Activated T-helper 9 cell treated with anti-CD3 and anti-CD28 coated beads, Interleukin-2, amount 50 U/mL, for 16 hours (primary cell): ENCODE measurements at regions not wholly inside any gene's neighbourhood (a gene's known extent, or its start where the extent isn't known, plus 50 kb on each side); places are given as distances from the start of the nearest gene placed in this dataset.
"Not testable (repeated sequence)": the region's sequence is repeated elsewhere in the genome, so short reads cannot be mapped to it uniquely, and the experiment has no call there.

Experiments used
- DNase-seq: peaks from one replicate; pipeline ENCODE4 v3.0.0-alpha.2; 2020; ENCODE audit warnings: low read depth

DNA sequence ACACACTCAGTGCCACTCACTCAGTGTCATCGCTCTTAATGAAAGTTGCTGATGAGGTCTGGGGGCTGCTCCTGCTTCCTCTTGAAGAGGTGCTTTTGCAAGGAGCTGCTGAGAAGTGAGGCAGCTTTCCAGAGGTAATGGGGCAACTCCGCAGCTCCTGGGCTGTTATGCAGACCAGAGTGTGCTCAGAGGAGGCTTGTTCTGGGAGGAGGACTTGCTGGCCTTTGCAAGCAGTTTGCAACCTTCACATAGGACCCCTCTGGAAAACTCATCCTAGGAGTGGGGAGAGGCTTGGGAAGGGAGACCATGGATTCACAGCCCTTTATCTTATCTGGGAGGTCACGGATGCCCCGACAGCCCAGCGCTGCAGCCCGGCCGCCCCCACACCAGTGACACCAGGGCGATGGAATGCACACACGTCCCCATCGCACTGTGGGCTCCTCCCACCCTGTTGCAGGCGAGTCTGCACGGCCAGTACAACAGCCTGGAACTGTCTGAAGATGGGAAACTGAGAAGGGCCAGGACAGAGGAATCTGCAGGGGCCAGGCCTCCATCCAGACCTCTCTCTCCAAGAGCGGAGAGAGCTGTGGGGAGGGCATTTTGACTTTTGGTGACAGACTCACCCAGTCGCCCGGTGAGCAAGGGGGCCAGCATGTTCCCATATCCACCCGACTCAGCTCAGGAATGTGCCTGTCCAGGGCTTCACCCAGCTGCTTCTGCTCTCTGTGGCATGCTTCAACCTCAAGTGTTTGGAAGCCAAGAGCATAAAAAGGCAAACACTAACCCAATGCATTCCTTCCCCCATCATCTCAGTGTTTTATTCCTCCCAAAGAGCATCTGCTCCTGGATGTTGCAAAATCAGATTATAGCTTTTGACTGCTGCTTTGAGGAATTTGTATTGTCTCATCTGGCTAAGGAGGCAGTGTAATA lies 78.6 kb upstream of the ZNF469 start:
- no peak for DNase-seq

DNA sequence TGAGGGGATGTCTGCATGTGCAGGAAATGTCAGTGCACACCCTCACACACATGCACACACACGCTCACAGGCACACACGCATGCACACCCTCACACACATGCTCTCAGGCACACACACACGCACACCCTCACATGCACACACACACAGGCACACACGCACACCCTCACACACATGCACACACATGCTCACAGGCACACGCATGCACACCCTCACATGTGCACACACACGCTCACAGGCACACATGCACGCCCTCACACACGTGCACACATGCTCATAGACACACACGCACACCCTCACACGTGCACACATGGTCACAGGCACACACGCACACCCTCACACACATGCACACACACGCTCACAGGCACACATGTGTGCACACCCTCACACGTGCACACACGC lies 77.6 kb upstream of the ZNF469 start:
- no peak for DNase-seq

DNA sequence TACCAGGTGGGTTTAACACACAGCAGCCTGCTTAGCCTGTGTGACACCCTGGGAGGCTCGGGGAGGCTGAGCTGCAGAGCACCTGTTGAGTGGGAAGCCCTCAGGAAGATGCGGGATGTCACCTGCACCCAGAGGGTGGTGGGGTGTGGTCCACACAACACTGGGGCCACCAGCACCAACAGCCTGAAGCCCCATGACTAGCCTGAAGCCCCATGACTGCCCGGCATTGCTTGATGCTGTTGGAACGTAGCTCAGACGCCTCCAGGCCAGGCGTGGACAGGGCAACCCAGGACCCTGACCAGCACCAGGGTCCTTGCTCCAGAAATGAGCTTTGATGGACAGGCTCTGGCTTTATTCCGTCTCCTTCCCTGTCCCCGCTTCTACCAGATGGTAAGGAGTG lies 76.3 kb upstream of the ZNF469 start:
- DNase-seq: no peak

- DNase-seq: no peak
These were observed 75.8 kb upstream of the ZNF469 start for GRCh38 chr16:88306860-88307545.

- DNase-seq: no peak
These were observed 74.2 kb upstream of the ZNF469 start for GRCh38 chr16:88308441-88309173.

DNA sequence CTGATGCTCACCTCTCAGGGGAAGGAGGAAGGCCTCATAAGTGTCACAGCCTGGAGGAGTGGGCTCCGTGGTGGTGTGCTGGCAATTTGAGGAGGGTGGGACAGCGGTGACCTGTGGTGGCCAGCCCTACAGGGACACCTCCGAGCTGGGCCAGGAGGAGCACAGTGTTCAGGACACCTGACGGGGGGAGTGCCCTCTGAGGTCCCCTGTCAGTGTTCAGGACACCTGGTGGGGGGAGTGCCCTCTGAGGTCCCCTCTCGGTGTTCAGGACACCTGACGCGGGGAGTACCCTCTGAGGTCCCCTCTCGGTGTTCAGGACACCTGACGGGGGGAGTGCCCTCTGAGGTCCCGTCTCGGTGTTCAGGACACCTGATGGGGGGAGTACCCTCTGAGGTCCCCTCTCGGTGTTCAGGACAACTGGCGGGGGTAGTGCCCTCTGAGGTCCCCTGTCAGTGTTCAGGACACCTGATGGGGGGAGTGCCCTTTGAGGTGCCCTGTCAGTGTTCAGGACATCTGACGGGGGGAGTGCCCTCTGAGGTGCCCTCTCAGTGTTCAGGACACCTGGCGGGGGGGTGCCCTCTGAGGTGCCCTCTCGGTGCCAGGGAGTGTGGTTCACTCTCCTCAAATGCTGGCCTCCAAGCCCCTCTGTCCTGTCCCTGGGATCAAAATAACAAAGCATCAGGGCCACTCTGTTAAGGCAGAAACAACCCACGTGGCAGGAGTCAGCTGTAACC lies 73.4 kb upstream of the ZNF469 start:
- DNase-seq: no peak

GRCh38 chr16:88309908-88310265 lies 72.9 kb upstream of the ZNF469 start:
- no peak for DNase-seq

GRCh38 chr16:88310796-88311605 lies 71.8 kb upstream of the ZNF469 start:
- no peak for DNase-seq

DNA sequence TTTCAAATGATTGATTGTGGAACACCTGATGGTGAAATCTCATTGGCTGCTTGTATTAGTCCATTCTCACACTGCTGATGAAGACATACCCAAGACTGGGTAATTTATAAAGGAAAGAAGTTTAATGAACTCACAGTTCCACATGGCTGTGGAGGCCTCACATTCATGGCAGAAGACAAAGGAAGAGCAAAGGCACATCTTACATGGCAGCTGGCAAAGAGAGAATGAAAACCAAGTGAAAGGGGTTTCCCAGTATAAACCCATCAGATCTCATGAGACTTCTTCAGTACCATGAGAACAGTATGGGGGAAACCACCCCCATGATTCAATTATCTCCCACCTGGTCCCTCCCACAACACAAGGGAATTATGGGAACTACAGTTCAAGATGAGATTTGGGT lies 70.9 kb upstream of the ZNF469 start:
- not testable (repeated sequence) for DNase-seq

- no peak for DNase-seq
These were observed 70.0 kb upstream of the ZNF469 start for GRCh38 chr16:88312732-88313131.

DNA sequence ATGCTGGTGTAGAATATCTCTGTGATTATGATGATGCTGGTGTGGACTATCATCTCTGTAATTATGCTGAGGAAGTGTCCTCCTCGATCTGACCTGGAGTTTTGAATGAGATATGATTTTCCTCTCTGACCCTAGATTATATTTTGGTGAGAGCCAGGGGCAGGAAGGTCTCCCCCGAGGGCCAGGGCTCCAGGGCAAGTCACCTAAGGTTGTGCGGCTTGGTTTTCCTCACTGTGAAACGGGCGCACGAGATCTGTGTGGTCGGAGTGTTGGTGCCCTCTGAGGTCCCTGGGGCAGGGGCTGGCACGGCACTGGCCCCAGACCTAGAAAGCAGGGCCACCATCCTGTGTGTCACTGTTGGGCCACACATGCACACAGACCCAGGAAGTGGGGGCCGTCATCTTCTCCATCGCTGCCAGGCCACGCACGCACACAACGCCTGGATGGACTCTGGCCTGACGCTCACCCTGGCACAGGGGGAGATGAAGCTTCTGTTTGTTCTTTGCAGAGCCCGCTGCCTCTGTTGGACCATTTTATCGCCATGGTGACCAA lies 67.7 kb upstream of the ZNF469 start:
- DNase-seq: no peak

DNA sequence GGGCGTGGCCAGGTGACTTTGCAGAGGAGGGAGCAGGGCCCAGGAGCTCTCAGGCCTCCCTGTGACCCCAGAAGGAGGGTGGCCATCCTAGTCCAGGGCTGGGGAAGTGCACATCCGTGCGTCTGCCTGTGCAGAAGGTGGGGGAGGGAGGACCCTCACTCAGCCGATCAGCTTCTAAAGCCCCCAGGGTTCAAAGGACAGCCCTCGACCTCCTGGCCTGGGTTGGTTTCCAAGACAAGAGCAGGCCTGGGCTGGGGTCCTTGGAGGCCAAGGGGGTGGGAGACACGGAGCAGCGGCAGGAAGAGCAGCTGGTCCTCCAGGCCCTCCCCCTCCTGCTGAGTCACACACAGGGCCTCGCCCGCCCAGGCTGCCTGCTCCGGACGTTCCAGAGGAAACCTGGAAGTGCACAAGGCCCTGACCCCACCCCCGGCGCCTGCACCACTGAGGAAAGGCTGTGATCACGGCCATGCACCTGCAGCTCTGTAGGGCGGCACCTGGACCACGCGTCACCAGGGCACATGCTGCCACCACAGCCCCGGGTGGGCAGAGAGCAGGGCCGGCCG lies 67.1 kb upstream of the ZNF469 start:
- DNase-seq: no peak

- no peak for DNase-seq
These were observed 66.6 kb upstream of the ZNF469 start for GRCh38 chr16:88316151-88316550.

DNA sequence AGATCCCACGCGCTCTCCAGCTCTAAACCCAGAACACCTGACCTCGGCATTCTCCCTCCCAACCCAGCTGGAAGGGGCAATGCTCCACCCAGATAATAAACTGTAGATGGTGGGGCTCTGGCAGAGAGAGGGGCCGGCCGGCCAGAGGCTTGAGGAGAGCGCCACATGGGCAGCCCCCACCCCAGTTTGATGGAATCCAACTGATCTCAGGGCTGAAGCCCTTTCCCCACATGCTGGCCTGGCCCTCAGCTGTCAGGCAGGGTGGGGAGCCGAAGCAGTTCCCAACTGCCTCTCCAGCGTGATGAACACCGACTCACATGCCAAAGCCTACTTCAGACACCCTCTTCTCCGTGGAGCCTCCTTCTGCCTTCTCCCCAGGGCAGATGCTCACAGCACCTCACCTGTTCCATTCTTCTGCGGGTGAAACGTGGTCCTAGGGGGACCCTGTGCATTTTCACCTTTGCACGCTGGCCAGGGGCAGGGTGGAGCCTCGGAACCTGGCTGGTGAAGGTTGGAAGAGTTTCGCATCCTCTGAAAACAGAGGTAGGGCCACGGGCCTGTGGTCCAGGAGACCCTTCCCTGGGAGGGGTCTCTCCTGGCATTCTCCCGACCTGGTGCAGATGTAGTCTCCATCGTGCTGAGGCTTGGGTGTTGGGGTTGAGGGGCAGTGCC lies 65.7 kb upstream of the ZNF469 start:
- DNase-seq: no peak

DNA sequence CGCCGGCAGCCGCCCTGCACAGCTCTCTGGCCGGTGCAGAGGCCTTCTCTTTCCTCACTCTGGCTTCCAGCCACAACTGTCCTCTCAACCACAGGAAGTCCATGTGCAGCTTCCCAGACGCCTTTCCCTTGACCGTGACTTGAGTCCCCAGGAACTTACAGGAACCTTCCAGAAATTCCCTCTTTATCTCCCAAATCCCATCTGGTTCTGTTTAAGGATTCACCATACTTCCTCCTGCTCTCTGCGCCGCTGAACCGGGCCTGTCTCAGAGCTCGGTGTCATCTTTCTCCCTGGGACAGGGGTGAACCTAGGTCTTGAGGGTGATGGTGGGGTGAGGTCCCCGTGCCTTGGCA lies 65.2 kb upstream of the ZNF469 start:
- no peak for DNase-seq

GRCh38 chr16:88318051-88318450 lies 64.7 kb upstream of the ZNF469 start:
- DNase-seq: no peak

- DNase-seq: no peak
These were observed 64.2 kb upstream of the ZNF469 start for GRCh38 chr16:88318521-88318920.

DNA sequence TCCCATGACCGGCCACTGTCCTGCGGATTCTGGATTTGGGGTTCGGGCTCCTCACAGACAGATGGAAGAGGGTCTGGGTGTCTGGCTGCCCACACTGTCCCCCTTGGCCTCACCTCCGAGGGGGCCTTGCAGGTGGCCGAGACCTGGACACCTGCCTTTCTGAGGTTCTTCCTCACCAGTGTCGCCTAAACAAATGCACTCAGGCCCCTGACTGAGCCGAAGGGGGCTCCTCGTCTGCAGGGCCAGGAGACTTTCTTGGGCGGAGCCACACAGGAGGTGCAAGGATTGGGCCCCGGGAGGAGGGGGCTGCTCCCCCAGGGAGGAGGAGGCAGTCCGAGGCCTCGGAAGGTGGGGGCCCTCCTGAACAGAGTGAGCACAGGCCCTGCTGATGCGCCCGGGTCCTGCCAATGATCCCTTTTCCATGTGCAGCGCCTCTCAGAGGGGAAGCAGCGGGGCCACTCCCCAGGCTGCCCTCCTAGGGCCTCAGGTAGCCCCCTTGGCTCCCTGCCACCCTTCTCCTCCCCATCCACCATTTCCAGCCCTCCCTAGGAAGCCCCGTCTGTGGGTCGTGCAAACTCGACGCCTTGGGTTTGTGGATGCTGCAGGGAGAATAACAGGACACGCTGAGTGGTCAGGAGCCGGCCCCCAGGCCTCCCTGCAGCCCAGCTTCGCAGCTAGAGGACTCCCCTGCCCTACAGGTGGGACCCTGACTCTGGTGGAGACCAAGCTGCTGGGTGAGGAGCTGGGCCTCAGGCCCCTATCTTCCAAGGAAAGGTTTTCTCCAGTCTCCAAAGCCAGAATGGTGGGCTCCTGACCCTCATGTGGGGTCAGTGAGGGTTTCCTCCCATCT lies 63.4 kb upstream of the ZNF469 start:
- DNase-seq: no peak

DNA sequence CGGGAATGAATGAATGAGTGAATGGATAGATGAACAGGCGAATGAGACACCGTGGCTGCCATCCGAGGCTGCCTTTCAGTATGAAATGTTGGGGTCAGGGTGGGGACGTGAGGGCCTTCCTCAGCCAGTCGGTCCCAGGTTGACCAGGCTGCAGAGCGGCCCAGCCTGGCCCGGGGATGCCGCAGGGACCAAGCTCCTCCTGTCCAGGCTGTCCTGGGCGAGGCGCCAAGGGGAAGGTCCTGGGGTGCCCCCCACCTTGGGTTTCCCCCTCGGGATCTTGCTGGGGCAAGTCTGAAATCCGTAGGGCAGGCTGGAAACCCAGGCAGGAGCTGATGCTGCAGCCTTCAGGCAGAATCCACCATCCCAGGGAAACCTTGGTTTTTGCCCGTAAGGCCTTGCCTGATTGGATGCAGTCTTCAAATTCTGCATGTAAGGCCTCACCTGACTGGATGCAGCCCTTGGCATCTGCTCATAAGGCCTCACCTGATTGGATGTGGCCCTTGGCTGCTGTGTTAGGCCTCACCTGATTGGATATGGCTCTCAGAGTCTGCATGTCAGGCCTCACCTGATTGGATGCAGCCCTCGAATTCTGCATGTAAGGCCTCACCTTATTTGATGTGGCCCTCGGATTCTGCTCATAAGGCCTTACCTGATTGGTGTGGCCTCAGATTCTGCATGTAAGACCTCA lies 61.7 kb upstream of the ZNF469 start:
- DNase-seq: no peak
